ENCODE measurements at regions not wholly inside any gene's neighbourhood (a gene's known extent, or its start where the extent isn't known, plus 50 kb on each side); places are given as distances from the start of the nearest gene placed in this dataset.

GRCh38 chr6:169985121-169986015, 233.9 kb downstream of the ERMARD start:
- Histone ChIP-seq H3K9me3 (replicated peaks; ENCODE audit: control insufficient read depth, insufficient read depth, low read length) (no peaks in the 10 kb centered on the region), H2AFZ (ENCODE audit: low read depth, low read length) (no peak overlapping the region), H3K9me1 (replicated peaks; ENCODE audit: control insufficient read depth, extremely low read depth, insufficient read depth, low read length) (no peaks in the 10 kb centered on the region), H3K79me2 (ENCODE audit: control insufficient read depth, insufficient read depth, low read length) (no peaks in the 10 kb centered on the region), H3K36me3 (ENCODE audit: control insufficient read depth in 2 of 2, extremely low read depth in 1 of 2, insufficient read depth in 2 of 2, low read length in 2 of 2) (no peaks in the 10 kb centered on the region), H3K4me3 (replicated peaks in 1 of 3; ENCODE audit: insufficient read depth in 1 of 3, low read depth in 1 of 3, low read length in 3 of 3) (no peak overlapping the region), H3K9ac (replicated peaks; ENCODE audit: extremely low read depth, insufficient read depth, low read length) (no peak overlapping the region), H3K4me1 (ENCODE audit: control insufficient read depth, extremely low read depth, insufficient read depth, low read length) (no peaks in the 10 kb centered on the region), H3K4me2 (ENCODE audit: insufficient read depth, low read length) (no peak overlapping the region), H3K27ac (ENCODE audit: insufficient read depth, low read depth, low read length) (no peak overlapping the region), H4K20me1 (replicated peaks; ENCODE audit: control insufficient read depth, extremely low read depth, insufficient read depth, low read length) (no peaks in the 10 kb centered on the region), H3K27me3 (ENCODE audit: control insufficient read depth in 2 of 2, insufficient read depth in 2 of 2, low read length in 2 of 2) (no peaks in the 10 kb centered on the region)
- DNase-seq (ENCODE audit: low read depth, low spot score) (no peak), FAIRE-seq (no peak)
- ChIA-PET POLR2A (no interaction called here), CTCF (interaction anchor here (1.2 kb wide), 1 partner anchor 154 kb away, joined by 5 read pairs; no protein-coding TSS in a partner anchor)
- intact Hi-C loops (cut with micrococcal nuclease) = no loop called here
- dilution Hi-C loops (cut with MboI; ENCODE audit: extremely low pct_ligation_motif_present, low sequenced_read_pairs) = no loop called here
- no TSS peak for BruUV-seq (replicated peaks)
- TF ChIP-seq EZH2 (IDR thresholded peaks at IDR 0.05; ENCODE audit: borderline replicate concordance, low read depth, low read length, severe bottlenecking) = no peak
- no peak for TF ChIP-seq MYC (IDR thresholded peaks at IDR 0.05; ENCODE audit: low read depth, low read length)
- TF ChIP-seq MAX (IDR thresholded peaks at IDR 0.05; ENCODE audit: insufficient read depth, insufficient read length) = no peak

- Histone ChIP-seq H3K9ac (replicated peaks; ENCODE audit: extremely low read depth, insufficient read depth, low read length) (no peak overlapping the region), H4K20me1 (replicated peaks; ENCODE audit: control insufficient read depth, extremely low read depth, insufficient read depth, low read length) (no peaks in the 10 kb centered on the region), H3K9me1 (replicated peaks; ENCODE audit: control insufficient read depth, extremely low read depth, insufficient read depth, low read length) (no peaks in the 10 kb centered on the region), H3K4me3 (replicated peaks in 1 of 3; ENCODE audit: insufficient read depth in 1 of 3, low read depth in 1 of 3, low read length in 3 of 3) (no peak overlapping the region), H3K27ac (ENCODE audit: insufficient read depth, low read depth, low read length) (no peak overlapping the region), H3K27me3 (ENCODE audit: control insufficient read depth in 2 of 2, insufficient read depth in 2 of 2, low read length in 2 of 2) (no peaks in the 10 kb centered on the region), H3K36me3 (ENCODE audit: control insufficient read depth in 2 of 2, extremely low read depth in 1 of 2, insufficient read depth in 2 of 2, low read length in 2 of 2) (no peaks in the 10 kb centered on the region), H3K9me3 (replicated peaks; ENCODE audit: control insufficient read depth, insufficient read depth, low read length) (no peaks in the 10 kb centered on the region), H2AFZ (ENCODE audit: low read depth, low read length) (no peak overlapping the region), H3K79me2 (ENCODE audit: control insufficient read depth, insufficient read depth, low read length) (no peaks in the 10 kb centered on the region), H3K4me1 (ENCODE audit: control insufficient read depth, extremely low read depth, insufficient read depth, low read length) (no peaks in the 10 kb centered on the region), H3K4me2 (ENCODE audit: insufficient read depth, low read length) (no peak overlapping the region)
- TF ChIP-seq JUN (IDR thresholded peaks at IDR 0.05; ENCODE audit: borderline replicate concordance, insufficient read depth, insufficient read length, low read depth) = no peak
- no peak for TF ChIP-seq POLR2A (IDR thresholded peaks at IDR 0.05; ENCODE audit: low read depth, low read length)
- no peak for TF ChIP-seq GATA2 (IDR thresholded peaks at IDR 0.05; ENCODE audit: insufficient read depth, insufficient read length, low read depth, low read length)
- TF ChIP-seq MYC (IDR thresholded peaks at IDR 0.05; ENCODE audit: low read depth, low read length) = no peak
- TF ChIP-seq CTCF (IDR thresholded peaks at IDR 0.05; ENCODE audit: extremely low read depth in 1 of 2, insufficient read depth in 1 of 2, low read depth in 1 of 2, low read length in 2 of 2) = no peak
- TF ChIP-seq MAX (IDR thresholded peaks at IDR 0.05; ENCODE audit: insufficient read depth, insufficient read length) = no peak
- no peak for TF ChIP-seq POLR2AphosphoS5 (IDR thresholded peaks at IDR 0.05; ENCODE audit: insufficient read depth, low read depth, low read length)
- TF ChIP-seq FOS (IDR thresholded peaks at IDR 0.05; ENCODE audit: borderline replicate concordance, insufficient read depth, low read length) = no peak
- no peak for TF ChIP-seq EZH2 (IDR thresholded peaks at IDR 0.05; ENCODE audit: borderline replicate concordance, low read depth, low read length, severe bottlenecking)
- no TSS peak for BruUV-seq (replicated peaks)
- DNase-seq (ENCODE audit: low read depth, low spot score) = no peak
- POLR2A ChIA-PET = no interaction called here
- no peak for FAIRE-seq
- CTCF ChIA-PET = no interaction called here
- dilution Hi-C loops (cut with MboI; ENCODE audit: extremely low pct_ligation_motif_present, low sequenced_read_pairs) (no loop called here), intact Hi-C loops (cut with micrococcal nuclease) (no loop called here)
These were observed 233.0 kb downstream of the ERMARD start for GRCh38 chr6:169984181-169985120.
